ENCODE measurements at regions not wholly inside any gene's neighbourhood (a gene's known extent, or its start where the extent isn't known, plus 50 kb on each side); places are given as distances from the start of the nearest gene placed in this dataset.
"Not testable (repeated sequence)": the region's sequence is repeated elsewhere in the genome, so short reads cannot be mapped to it uniquely, and the experiment has no call there.

- no peak for DNase-seq
Observed at GRCh38 chr2:44051593-44052347, 56.0 kb upstream of the LRPPRC start.

- no peak for DNase-seq
Observed at GRCh38 chr2:44052584-44052983, 56.8 kb upstream of the LRPPRC start.

GRCh38 chr2:44053052-44053451 is 57.3 kb upstream of the LRPPRC start:
- no peak for DNase-seq

- DNase-seq = no peak
Observed at GRCh38 chr2:44053456-44053855, 57.7 kb upstream of the LRPPRC start.

GRCh38 chr2:44055229-44055628 is 59.4 kb upstream of the LRPPRC start:
- no peak for DNase-seq

- no peak for DNase-seq
Observed at GRCh38 chr2:44055664-44056063, 59.9 kb upstream of the LRPPRC start.

- DNase-seq = no peak
Observed at GRCh38 chr2:44056947-44057346, 61.2 kb upstream of the LRPPRC start.

- DNase-seq = not testable (repeated sequence)
Observed at GRCh38 chr2:44060286-44060685, 64.5 kb upstream of the LRPPRC start.

GRCh38 chr2:44060990-44061389 is 65.2 kb upstream of the LRPPRC start:
- DNase-seq = no peak

- no peak for DNase-seq
Observed at GRCh38 chr2:44061469-44061868, 65.7 kb upstream of the LRPPRC start.

- DNase-seq = no peak
Observed at GRCh38 chr2:44061876-44062275, 66.1 kb upstream of the LRPPRC start.

GRCh38 chr2:44063033-44063432 is 67.2 kb upstream of the LRPPRC start:
- no peak for DNase-seq

- DNase-seq = not testable (repeated sequence)
Observed at GRCh38 chr2:44064281-44064680, 68.5 kb upstream of the LRPPRC start.

- DNase-seq = not testable (repeated sequence)
Observed at GRCh38 chr2:44067012-44067790, 71.4 kb upstream of the LRPPRC start.

- DNase-seq = not testable (repeated sequence)
Observed at GRCh38 chr2:44067791-44068181, 72.0 kb upstream of the LRPPRC start.

- DNase-seq = no peak
Observed at GRCh38 chr2:44071454-44072046, 75.8 kb upstream of the LRPPRC start.

- not testable (repeated sequence) for DNase-seq
Observed at GRCh38 chr2:44073667-44074066, 77.9 kb upstream of the LRPPRC start.

- not testable (repeated sequence) for DNase-seq
Observed at GRCh38 chr2:44074795-44075194, 79.0 kb upstream of the LRPPRC start.

GRCh38 chr2:44075541-44075940 is 79.8 kb upstream of the LRPPRC start:
- no peak for DNase-seq

GRCh38 chr2:44077942-44078511 is 82.2 kb upstream of the LRPPRC start:
- DNase-seq = no peak

- DNase-seq = no peak
Observed at GRCh38 chr2:44079686-44080085, 83.9 kb upstream of the LRPPRC start.

GRCh38 chr2:44083054-44083453 is 85.6 kb upstream of the PPM1B start:
- DNase-seq = no peak

- no peak for DNase-seq
Observed at GRCh38 chr2:44084850-44085249, 83.8 kb upstream of the PPM1B start.

- no peak for DNase-seq
Observed at GRCh38 chr2:44086629-44087028, 82.0 kb upstream of the PPM1B start.
